Adrenal gland (tissue), 9 donors: ENCODE measurements at regions not wholly inside any gene's neighbourhood (a gene's known extent, or its start where the extent isn't known, plus 50 kb on each side); places are given as distances from the start of the nearest gene placed in this dataset.

Source experiments
- DNase-seq, 7 donors: peaks; one replicate each; pipeline ENCODE4 v3.0.0-alpha.2; 2019 to 2020
- H3K27ac ChIP-seq, 5 donors: fragments of 200-600 bp; sonication (generic) in 4 of 5; 1 replicate in 3 of 5; 2 replicates in 2 of 5; pipeline versions ENCODE4 v1.5.1 to v1.8.0; 2016 to 2020; ENCODE audit warnings: mild to moderate bottlenecking in 1 of 5
- H3K27me3 ChIP-seq: fragments of 200-600 bp; 2 replicates; pipeline ENCODE4 v1.8.0; 2021
- H3K36me3 ChIP-seq, 2 donors: fragments of 200-600 bp; replicated peaks in 1 of 2; 1 replicate in 1 of 2; 2 replicates in 1 of 2; pipeline versions ENCODE4 v1.5.1 to v1.8.0; 2018 to 2022
- H3K4me1 ChIP-seq, 2 donors: fragments of 200-600 bp; replicated peaks in 1 of 2; 1 replicate in 1 of 2; 2 replicates in 1 of 2; pipeline versions ENCODE4 v1.5.1 to v1.8.0; 2018 to 2021
- H3K4me3 ChIP-seq, 4 donors: fragments of 200-600 bp; sonication (generic) in 3 of 4; one replicate each; pipeline ENCODE4 v1.5.1; 2016 to 2018
- H3K9me3 ChIP-seq, 3 donors: fragments of 200-600 bp; sonication (generic) in 1 of 3; replicated peaks in 1 of 3; 1 replicate in 2 of 3; 2 replicates in 1 of 3; pipeline versions ENCODE4 v1.5.1 to v1.8.0; 2016 to 2021
- POLR2A ChIP-seq, 2 donors: fragments of 450-650 bp; IDR thresholded peaks; one replicate each; pipeline ENCODE4 v1.6.1; 2017; ENCODE audit warnings: antibody characterized with exemption in 2 of 2, mild to moderate bottlenecking in 2 of 2, moderate library complexity in 1 of 2
- WGBS, 4 donors: extraction: QIAGEN DNeasy Blood & Tissue Kit in 2 of 4; methylation state at CpG; one replicate each; pipeline versions ENCODE4 v1.1.5 to v1.1.7; 2013 to 2017; 5-methylcytosine and 5-hydroxymethylcytosine counted together
- intact Hi-C, 2 donors: fragments of 100-400 bp; cut with DNase I; formaldehyde crosslinking; loops; one replicate each; pipeline versions ENCODE4 v1.14.1 to v1.15.0; 2022 to 2023
- TF ChIP-seq, protein P1 (sequence below), 6 experiments: fragments of 450-650 bp in 4 of 6; fragments of 200-600 bp in 2 of 6; sonication (generic) in 1 of 6; IDR thresholded peaks; 1 replicate in 5 of 6; 2 replicates in 1 of 6; pipeline versions ENCODE4 v1.5.1 to v1.8.0; 2016 to 2021; ENCODE audit warnings: antibody characterized with exemption in 6 of 6, mild to moderate bottlenecking in 2 of 6, moderate library complexity in 1 of 6
- donor health status: healthy with polysubstance abuse.
- donor health status: Bipolar disorder and iron deficiency.
- donor health status: DM: yes; HTN: yes; CAD: no.
- donor health status: DM: no; HTN: no; CAD: no.
- donor health status: DM: no; HTN: no; CAD: no.

DNA sequence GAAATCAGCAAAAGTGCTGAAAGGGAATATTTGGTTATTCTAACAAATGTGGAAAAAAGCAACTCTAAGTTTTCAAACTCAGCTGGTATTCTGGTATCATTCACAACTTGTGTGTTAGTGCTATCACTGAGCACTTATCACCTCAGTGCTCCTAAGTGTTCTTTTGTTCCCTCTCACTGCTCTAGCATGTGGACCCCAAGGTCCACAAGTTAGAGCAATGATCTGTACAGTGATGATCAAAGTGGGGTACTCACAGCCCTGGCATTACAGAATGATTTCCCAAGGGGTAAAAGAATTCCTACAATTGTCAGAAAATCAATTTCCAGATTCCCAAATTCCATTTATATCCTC lies 575.0 kb downstream of the DIAPH3 start:
- TF ChIP-seq, protein P1, sequence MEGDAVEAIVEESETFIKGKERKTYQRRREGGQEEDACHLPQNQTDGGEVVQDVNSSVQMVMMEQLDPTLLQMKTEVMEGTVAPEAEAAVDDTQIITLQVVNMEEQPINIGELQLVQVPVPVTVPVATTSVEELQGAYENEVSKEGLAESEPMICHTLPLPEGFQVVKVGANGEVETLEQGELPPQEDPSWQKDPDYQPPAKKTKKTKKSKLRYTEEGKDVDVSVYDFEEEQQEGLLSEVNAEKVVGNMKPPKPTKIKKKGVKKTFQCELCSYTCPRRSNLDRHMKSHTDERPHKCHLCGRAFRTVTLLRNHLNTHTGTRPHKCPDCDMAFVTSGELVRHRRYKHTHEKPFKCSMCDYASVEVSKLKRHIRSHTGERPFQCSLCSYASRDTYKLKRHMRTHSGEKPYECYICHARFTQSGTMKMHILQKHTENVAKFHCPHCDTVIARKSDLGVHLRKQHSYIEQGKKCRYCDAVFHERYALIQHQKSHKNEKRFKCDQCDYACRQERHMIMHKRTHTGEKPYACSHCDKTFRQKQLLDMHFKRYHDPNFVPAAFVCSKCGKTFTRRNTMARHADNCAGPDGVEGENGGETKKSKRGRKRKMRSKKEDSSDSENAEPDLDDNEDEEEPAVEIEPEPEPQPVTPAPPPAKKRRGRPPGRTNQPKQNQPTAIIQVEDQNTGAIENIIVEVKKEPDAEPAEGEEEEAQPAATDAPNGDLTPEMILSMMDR (IDR thresholded peaks at IDR 0.05) = no peak
- TF ChIP-seq POLR2A (IDR thresholded peaks at IDR 0.05) = no peak
- no peak overlapping the region for H3K27ac ChIP-seq
- no peak overlapping the region for H3K4me3 ChIP-seq
- no peaks in the 10 kb centered on the region for H3K36me3 ChIP-seq
- no peak for DNase-seq
- H3K9me3 ChIP-seq = no peaks in the 10 kb centered on the region
- H3K4me1 ChIP-seq = no peaks in the 10 kb centered on the region
- intact Hi-C loops = no loop called here
- H3K27me3 ChIP-seq = no peaks in the 10 kb centered on the region

DNA sequence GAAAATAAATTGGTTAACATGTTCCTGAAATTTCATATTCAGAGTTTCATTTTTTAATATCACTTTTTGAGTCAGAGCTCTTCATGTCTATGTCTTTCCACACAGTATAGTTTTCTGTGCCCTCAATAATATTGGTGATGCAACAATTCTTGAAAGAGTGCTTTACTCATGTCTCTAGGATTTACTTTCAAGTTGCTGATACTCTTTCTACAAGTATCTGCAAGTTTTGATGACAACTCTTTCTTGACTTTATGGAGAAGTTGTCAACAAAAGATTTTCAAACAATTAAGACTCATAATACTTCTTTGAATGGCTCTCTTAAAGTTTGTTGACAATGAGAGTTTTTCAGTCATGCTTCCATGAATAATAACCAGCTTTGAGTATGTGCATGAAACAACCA lies 561.7 kb downstream of the DIAPH3 start:
- Histone ChIP-seq H3K9me3 (peaks cover 0 to 7% (median 0%) of the 10 kb centered on the region in 3 donors), H3K27me3 (no peaks in the 10 kb centered on the region), H3K36me3 (no peaks in the 10 kb centered on the region), H3K4me1 (no peaks in the 10 kb centered on the region), H3K27ac (no peak overlapping the region), H3K4me3 (no peak overlapping the region)
- intact Hi-C loops = no loop called here
- TF ChIP-seq, protein P1 (IDR thresholded peaks at IDR 0.05) = no peak
- TF ChIP-seq POLR2A (IDR thresholded peaks at IDR 0.05) = no peak
- DNase-seq = no peak

DNA sequence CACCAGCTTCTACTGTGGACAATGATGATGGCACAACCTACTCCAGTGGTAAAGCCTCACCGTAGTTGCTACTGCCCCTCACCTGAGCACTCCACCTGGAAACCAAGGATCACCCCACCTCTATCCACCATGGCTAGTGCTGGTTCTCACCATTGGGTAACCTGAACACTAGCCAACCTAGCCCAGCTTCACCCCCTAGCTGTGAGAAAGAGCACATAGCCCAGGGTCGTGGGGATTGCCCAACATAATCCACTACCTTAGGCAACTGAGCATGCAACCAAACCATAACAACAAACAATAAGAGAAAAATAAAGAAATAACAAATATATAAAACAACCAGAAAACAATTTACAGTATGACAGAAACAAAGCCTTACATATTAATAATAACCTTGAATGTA lies 560.1 kb downstream of the DIAPH3 start:
- Histone ChIP-seq H3K4me3 (no peak overlapping the region), H3K27me3 (no peaks in the 10 kb centered on the region), H3K27ac (no peak overlapping the region), H3K4me1 (no peaks in the 10 kb centered on the region), H3K36me3 (no peaks in the 10 kb centered on the region), H3K9me3 (peaks cover 0 to 7% (median 0%) of the 10 kb centered on the region in 3 donors)
- WGBS, 4 donors = 83 to 95% (median 88%) methylated on average over 2 of the region's 2 CpGs
- intact Hi-C loops = no loop called here
- no peak for DNase-seq
- no peak for TF ChIP-seq POLR2A (IDR thresholded peaks at IDR 0.05)
- TF ChIP-seq, protein P1 (IDR thresholded peaks at IDR 0.05) = no peak

DNA sequence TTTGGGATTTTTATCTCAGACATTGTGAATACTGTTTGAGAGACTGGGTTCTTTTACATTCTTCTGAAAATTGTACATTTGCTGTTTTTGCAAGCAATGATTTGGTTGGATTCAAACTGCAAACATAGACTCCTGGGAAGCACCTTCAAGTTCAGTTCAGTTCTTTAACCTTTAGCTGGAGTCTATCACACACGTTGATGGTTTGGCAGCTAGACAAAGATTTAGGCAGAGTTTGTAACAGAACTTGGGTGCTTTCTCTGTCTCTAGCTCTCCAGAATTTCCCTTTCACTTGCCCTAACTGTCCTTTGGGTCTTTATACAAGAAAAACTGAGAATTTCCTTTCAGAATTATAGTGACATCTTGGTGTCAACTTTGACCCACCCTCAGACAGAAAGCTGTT lies 556.6 kb downstream of the DIAPH3 start:
- H3K4me1 ChIP-seq = no peaks in the 10 kb centered on the region
- DNase-seq = no peak
- no peaks in the 10 kb centered on the region for H3K9me3 ChIP-seq
- no peaks in the 10 kb centered on the region for H3K27me3 ChIP-seq
- intact Hi-C loops = no loop called here
- no peak overlapping the region for H3K27ac ChIP-seq
- H3K4me3 ChIP-seq = no peak overlapping the region
- no peak for TF ChIP-seq POLR2A (IDR thresholded peaks at IDR 0.05)
- TF ChIP-seq, protein P1 (IDR thresholded peaks at IDR 0.05) = no peak
- no peaks in the 10 kb centered on the region for H3K36me3 ChIP-seq
- 20 to 39% (median 32%) methylated on average over 1 of the region's 1 CpG for WGBS, 4 donors
